Erythroblast (primary cell): ENCODE measurements at regions not wholly inside any gene's neighbourhood (a gene's known extent, or its start where the extent isn't known, plus 50 kb on each side); places are given as distances from the start of the nearest gene placed in this dataset.

ENCODE experiments used
- GATA1 ChIP-seq: IDR thresholded peaks from 2 replicates; pipeline ENCODE4 v1.6.1; 2011; ENCODE audit warnings: low read depth, mild to moderate bottlenecking, control low read depth, low read length, moderate library complexity
- POLR2A ChIP-seq: IDR thresholded peaks from 2 replicates; pipeline ENCODE4 v1.6.1; 2011; ENCODE audit warnings: mild to moderate bottlenecking, low read length

GRCh38 chr2:43133336-43133707, 93.1 kb downstream of the ZFP36L2 start:
- no peak for TF ChIP-seq POLR2A
- TF ChIP-seq GATA1: no peak
